ENCODE measurements at regions not wholly inside any gene's neighbourhood (a gene's known extent, or its start where the extent isn't known, plus 50 kb on each side); places are given as distances from the start of the nearest gene placed in this dataset.

DNA sequence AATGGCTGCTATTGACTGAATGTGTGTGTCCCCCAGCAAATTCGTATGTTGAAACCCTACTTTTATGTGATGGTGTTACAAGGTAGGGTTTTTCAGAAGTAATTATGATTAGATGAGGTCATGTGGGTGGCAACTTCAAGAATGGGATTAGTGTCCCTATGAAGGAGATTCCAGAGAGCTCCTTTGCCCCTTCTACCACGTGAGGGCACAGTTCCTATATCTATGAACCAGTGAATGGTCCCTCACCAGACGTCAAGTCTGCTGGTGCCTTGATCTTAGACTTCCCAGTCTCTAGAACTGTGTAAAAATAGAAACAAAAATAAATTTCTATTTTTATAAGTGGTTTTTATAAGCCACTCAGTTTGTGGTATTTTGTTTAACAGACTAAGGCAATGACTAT, 1137.6 kb upstream of the IGFBP7 start:
- 38% methylated on average over 1 of the region's 3 CpGs; no CpG with 5 or more reads in 1 of the 2 experiments for WGBS, 2 experiments (ENCODE audit: insufficient coverage in 2 of 2)
- H3K36me3 ChIP-seq (ENCODE audit: control insufficient read depth, insufficient read depth, low read length) = no peaks in the 10 kb centered on the region
- no peak overlapping the region for H3K4me3 ChIP-seq (ENCODE audit: extremely low read depth, insufficient read depth, low read length, poor library complexity, severe bottlenecking)
- no peaks in the 10 kb centered on the region for H3K9me3 ChIP-seq (ENCODE audit: control insufficient read depth, low read length)
- no peak overlapping the region for H3K27ac ChIP-seq (ENCODE audit: low read depth, low read length, severe bottlenecking)
- H3K4me1 ChIP-seq (ENCODE audit: control insufficient read depth, insufficient read depth, low read length, poor library complexity, severe bottlenecking) = no peaks in the 10 kb centered on the region

DNA sequence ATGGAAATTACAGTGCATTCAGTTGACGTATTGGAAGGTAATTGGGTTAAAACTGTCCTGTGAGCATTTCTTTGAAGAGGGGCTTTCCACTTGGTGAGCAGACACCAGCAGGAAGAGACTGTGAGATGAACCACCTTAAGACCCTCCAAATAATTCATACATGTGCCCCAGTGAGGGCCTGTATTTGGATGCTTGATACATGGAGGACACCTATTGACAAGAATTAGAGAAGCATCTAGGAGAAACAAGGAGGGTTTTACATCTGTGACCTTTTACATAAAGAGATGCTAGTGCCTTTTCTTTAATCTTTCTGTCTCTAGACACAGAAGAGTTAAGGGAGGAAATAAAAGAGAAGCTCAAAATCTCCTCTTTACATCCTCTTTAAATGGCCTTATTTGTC, 1115.3 kb upstream of the IGFBP7 start:
- WGBS, 2 experiments (ENCODE audit: insufficient coverage in 2 of 2) = no CpG with 5 or more reads among the region's 1 CpG
- Histone ChIP-seq H3K4me3 (ENCODE audit: extremely low read depth, insufficient read depth, low read length, poor library complexity, severe bottlenecking) (no peak overlapping the region), H3K4me1 (ENCODE audit: control insufficient read depth, insufficient read depth, low read length, poor library complexity, severe bottlenecking) (no peaks in the 10 kb centered on the region)

GRCh38 chr4:58219179-58219578, 1109.0 kb upstream of the IGFBP7 start:
- Histone ChIP-seq H3K36me3 (ENCODE audit: control insufficient read depth, insufficient read depth, low read length) (no peaks in the 10 kb centered on the region), H3K4me1 (ENCODE audit: control insufficient read depth, insufficient read depth, low read length, poor library complexity, severe bottlenecking) (no peaks in the 10 kb centered on the region), H3K27ac (ENCODE audit: low read depth, low read length, severe bottlenecking) (no peak overlapping the region), H3K4me3 (ENCODE audit: extremely low read depth, insufficient read depth, low read length, poor library complexity, severe bottlenecking) (no peak overlapping the region), H3K9me3 (ENCODE audit: control insufficient read depth, low read length) (no peaks in the 10 kb centered on the region)
- WGBS, 2 experiments (ENCODE audit: insufficient coverage in 2 of 2) = 60% methylated on average over 1 of the region's 2 CpGs; no CpG with 5 or more reads in 1 of the 2 experiments

More for the DNA sequence above, 1115.3 kb upstream of the IGFBP7 start:
- Histone ChIP-seq H3K9me3 (ENCODE audit: control insufficient read depth, low read length) (no peaks in the 10 kb centered on the region), H3K27ac (ENCODE audit: low read depth, low read length, severe bottlenecking) (no peak overlapping the region), H3K36me3 (ENCODE audit: control insufficient read depth, insufficient read depth, low read length) (no peaks in the 10 kb centered on the region)

- no peaks in the 10 kb centered on the region for H3K36me3 ChIP-seq (ENCODE audit: control insufficient read depth, insufficient read depth, low read length)
- H3K4me3 ChIP-seq (ENCODE audit: extremely low read depth, insufficient read depth, low read length, poor library complexity, severe bottlenecking) = no peak overlapping the region
- no peak overlapping the region for H3K27ac ChIP-seq (ENCODE audit: low read depth, low read length, severe bottlenecking)
- no peaks in the 10 kb centered on the region for H3K4me1 ChIP-seq (ENCODE audit: control insufficient read depth, insufficient read depth, low read length, poor library complexity, severe bottlenecking)
- WGBS, 2 experiments (ENCODE audit: insufficient coverage in 2 of 2) = no CpG with 5 or more reads among the region's 1 CpG
- no peaks in the 10 kb centered on the region for H3K9me3 ChIP-seq (ENCODE audit: control insufficient read depth, low read length)
These were observed 1106.3 kb upstream of the IGFBP7 start for GRCh38 chr4:58216461-58216860.

DNA sequence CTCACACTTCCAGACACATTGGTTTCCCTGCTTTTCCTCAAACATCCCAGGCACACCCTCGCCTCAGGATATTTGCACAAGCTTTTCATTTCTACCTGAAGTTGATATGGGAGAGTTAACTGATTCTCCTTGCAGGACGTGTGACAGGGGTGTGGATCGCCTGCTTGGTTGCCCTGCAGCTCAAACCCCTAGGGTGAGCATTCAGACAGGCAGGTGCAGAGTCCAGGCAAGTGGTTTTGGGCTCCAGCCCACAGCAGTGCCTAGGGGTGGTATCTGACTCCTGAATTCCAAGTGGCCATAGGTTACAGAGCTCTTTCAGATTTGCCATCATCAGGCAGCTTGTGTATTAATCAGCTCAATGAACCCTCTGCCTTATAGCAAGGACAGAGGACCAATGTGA, 1104.2 kb upstream of the IGFBP7 start:
- no peak overlapping the region for H3K27ac ChIP-seq (ENCODE audit: low read depth, low read length, severe bottlenecking)
- WGBS, 2 experiments (ENCODE audit: insufficient coverage in 2 of 2) = 60 to 62% methylated on average over 2 of the region's 3 CpGs
- H3K9me3 ChIP-seq (ENCODE audit: control insufficient read depth, low read length) = no peaks in the 10 kb centered on the region
- H3K4me3 ChIP-seq (ENCODE audit: extremely low read depth, insufficient read depth, low read length, poor library complexity, severe bottlenecking) = no peak overlapping the region
- no peaks in the 10 kb centered on the region for H3K36me3 ChIP-seq (ENCODE audit: control insufficient read depth, insufficient read depth, low read length)
- no peaks in the 10 kb centered on the region for H3K4me1 ChIP-seq (ENCODE audit: control insufficient read depth, insufficient read depth, low read length, poor library complexity, severe bottlenecking)

GRCh38 chr4:58209551-58209950, 1099.4 kb upstream of the IGFBP7 start:
- Histone ChIP-seq H3K36me3 (ENCODE audit: control insufficient read depth, insufficient read depth, low read length) (no peaks in the 10 kb centered on the region), H3K4me3 (ENCODE audit: extremely low read depth, insufficient read depth, low read length, poor library complexity, severe bottlenecking) (no peak overlapping the region), H3K9me3 (ENCODE audit: control insufficient read depth, low read length) (no peaks in the 10 kb centered on the region), H3K4me1 (ENCODE audit: control insufficient read depth, insufficient read depth, low read length, poor library complexity, severe bottlenecking) (no peaks in the 10 kb centered on the region), H3K27ac (ENCODE audit: low read depth, low read length, severe bottlenecking) (no peak overlapping the region)
- 86 to 88% methylated on average over 1 of the region's 2 CpGs for WGBS, 2 experiments (ENCODE audit: insufficient coverage in 2 of 2)

DNA sequence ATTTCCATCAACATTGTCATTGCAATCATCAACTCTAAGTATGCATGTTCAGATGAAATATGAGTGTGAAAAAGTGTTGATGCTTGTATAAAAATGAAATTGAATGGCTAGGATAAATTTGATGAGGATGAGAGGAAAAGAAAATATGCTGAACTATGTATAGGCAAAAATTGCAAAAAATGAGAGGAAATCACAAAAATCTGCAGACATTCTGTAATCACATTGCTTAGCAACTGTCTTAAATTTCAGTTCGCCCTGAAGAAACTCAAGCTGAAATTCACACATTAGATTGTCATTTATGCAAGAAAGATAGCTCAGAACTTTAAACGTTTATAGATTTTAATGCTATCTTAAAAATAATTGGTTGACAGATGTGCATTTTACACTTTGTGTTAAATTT, 1098.8 kb upstream of the IGFBP7 start:
- WGBS, 2 experiments (ENCODE audit: insufficient coverage in 2 of 2) = 100% methylated on average over 1 of the region's 2 CpGs; no CpG with 5 or more reads in 1 of the 2 experiments
- H3K4me1 ChIP-seq (ENCODE audit: control insufficient read depth, insufficient read depth, low read length, poor library complexity, severe bottlenecking) = no peaks in the 10 kb centered on the region
- H3K27ac ChIP-seq (ENCODE audit: low read depth, low read length, severe bottlenecking) = no peak overlapping the region
- no peak overlapping the region for H3K4me3 ChIP-seq (ENCODE audit: extremely low read depth, insufficient read depth, low read length, poor library complexity, severe bottlenecking)
- H3K9me3 ChIP-seq (ENCODE audit: control insufficient read depth, low read length) = no peaks in the 10 kb centered on the region
- H3K36me3 ChIP-seq (ENCODE audit: control insufficient read depth, insufficient read depth, low read length) = no peaks in the 10 kb centered on the region

DNA sequence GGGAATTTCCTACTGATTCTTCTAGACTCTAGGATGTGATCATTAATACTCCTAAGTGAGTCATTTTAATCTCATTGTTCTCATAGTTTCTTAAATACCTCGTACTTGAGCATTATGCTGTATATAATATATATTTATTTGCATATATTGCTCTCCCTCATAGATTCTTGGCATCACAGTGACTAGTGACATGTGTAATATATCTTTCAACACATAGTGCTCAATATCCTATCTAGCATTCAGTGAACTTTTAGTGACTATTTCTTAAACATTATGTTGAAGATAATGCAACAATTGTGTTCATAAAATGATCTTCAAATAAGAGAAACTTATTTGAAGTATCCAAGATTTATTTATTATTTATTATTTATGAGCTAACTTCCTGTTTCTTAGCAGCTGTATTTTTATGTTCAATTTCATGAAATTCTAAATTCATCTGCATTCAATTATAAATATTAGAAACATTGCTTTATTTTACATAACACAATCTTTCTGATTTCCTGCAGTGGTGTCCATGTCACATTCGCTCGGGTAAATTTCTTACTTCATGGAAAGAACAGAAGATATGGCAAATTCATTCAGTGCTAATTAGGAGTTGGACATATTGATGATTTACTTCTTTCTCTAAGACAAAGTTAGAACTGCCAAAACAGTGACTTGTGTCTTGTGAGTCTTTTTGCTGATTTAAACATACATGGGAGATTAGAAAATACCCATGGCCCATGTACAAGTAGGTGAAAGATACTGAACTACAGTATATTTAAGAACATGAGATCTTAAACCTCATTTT, 1095.5 kb upstream of the IGFBP7 start:
- H3K27ac ChIP-seq (ENCODE audit: low read depth, low read length, severe bottlenecking) = no peak overlapping the region
- H3K4me3 ChIP-seq (ENCODE audit: extremely low read depth, insufficient read depth, low read length, poor library complexity, severe bottlenecking) = no peak overlapping the region
- H3K4me1 ChIP-seq (ENCODE audit: control insufficient read depth, insufficient read depth, low read length, poor library complexity, severe bottlenecking) = no peaks in the 10 kb centered on the region
- WGBS, 2 experiments (ENCODE audit: insufficient coverage in 2 of 2) = 90 to 100% methylated on average over 2 of the region's 3 CpGs
- no peaks in the 10 kb centered on the region for H3K36me3 ChIP-seq (ENCODE audit: control insufficient read depth, insufficient read depth, low read length)
- H3K9me3 ChIP-seq (ENCODE audit: control insufficient read depth, low read length) = no peaks in the 10 kb centered on the region

GRCh38 chr4:58192217-58192616, 1082.0 kb upstream of the IGFBP7 start:
- no peak overlapping the region for H3K4me3 ChIP-seq (ENCODE audit: extremely low read depth, insufficient read depth, low read length, poor library complexity, severe bottlenecking)
- WGBS, 2 experiments (ENCODE audit: insufficient coverage in 2 of 2) = 89% methylated on average over 1 of the region's 2 CpGs; no CpG with 5 or more reads in 1 of the 2 experiments
- H3K27ac ChIP-seq (ENCODE audit: low read depth, low read length, severe bottlenecking) = no peak overlapping the region
- H3K36me3 ChIP-seq (ENCODE audit: control insufficient read depth, insufficient read depth, low read length) = no peaks in the 10 kb centered on the region
- H3K4me1 ChIP-seq (ENCODE audit: control insufficient read depth, insufficient read depth, low read length, poor library complexity, severe bottlenecking) = no peaks in the 10 kb centered on the region
- no peaks in the 10 kb centered on the region for H3K9me3 ChIP-seq (ENCODE audit: control insufficient read depth, low read length)

- no peaks in the 10 kb centered on the region for H3K9me3 ChIP-seq (ENCODE audit: control insufficient read depth, low read length)
These were observed 1080.9 kb upstream of the IGFBP7 start for GRCh38 chr4:58191109-58191508.

DNA sequence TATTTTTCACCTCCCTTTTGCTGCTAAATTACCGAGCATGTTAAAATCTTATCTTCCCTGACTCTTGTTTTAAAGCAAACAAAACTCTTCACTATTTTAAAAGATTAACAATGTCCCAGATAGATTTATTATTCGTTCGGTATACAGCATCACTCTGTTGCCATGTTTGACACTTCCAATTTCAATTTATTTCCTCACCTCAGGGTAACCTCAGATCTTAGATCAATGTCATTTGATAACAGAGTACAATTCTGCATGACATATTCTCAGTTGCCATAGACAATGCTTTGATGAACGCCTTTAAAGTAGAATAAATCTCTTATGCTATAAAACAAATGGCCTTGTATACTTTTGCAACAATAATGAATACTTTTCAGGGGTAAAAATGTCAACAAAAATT, 1078.1 kb upstream of the IGFBP7 start:
- H3K27ac ChIP-seq (ENCODE audit: low read depth, low read length, severe bottlenecking) = no peak overlapping the region
- no peaks in the 10 kb centered on the region for H3K36me3 ChIP-seq (ENCODE audit: control insufficient read depth, insufficient read depth, low read length)
- no peaks in the 10 kb centered on the region for H3K9me3 ChIP-seq (ENCODE audit: control insufficient read depth, low read length)
- no peak overlapping the region for H3K4me3 ChIP-seq (ENCODE audit: extremely low read depth, insufficient read depth, low read length, poor library complexity, severe bottlenecking)
- WGBS, 2 experiments (ENCODE audit: insufficient coverage in 2 of 2) = 78 to 92% methylated on average over 3 of the region's 4 CpGs
- no peaks in the 10 kb centered on the region for H3K4me1 ChIP-seq (ENCODE audit: control insufficient read depth, insufficient read depth, low read length, poor library complexity, severe bottlenecking)

More at GRCh38 chr4:58191109-58191508, 1080.9 kb upstream of the IGFBP7 start:
- Histone ChIP-seq H3K4me3 (ENCODE audit: extremely low read depth, insufficient read depth, low read length, poor library complexity, severe bottlenecking) (no peak overlapping the region), H3K4me1 (ENCODE audit: control insufficient read depth, insufficient read depth, low read length, poor library complexity, severe bottlenecking) (no peaks in the 10 kb centered on the region), H3K27ac (ENCODE audit: low read depth, low read length, severe bottlenecking) (no peak overlapping the region), H3K36me3 (ENCODE audit: control insufficient read depth, insufficient read depth, low read length) (no peaks in the 10 kb centered on the region)
- 77 to 83% methylated on average over 4 to 5 of the region's 5 CpGs for WGBS, 2 experiments (ENCODE audit: insufficient coverage in 2 of 2)
